ENCODE measurements at regions not wholly inside any gene's neighbourhood (a gene's known extent, or its start where the extent isn't known, plus 50 kb on each side); places are given as distances from the start of the nearest gene placed in this dataset.
A peak's percentile ranks its signal among the peaks of the same experiment; 100 is the strongest.

GRCh38 chr21:15247613-15248012 is 182.8 kb upstream of the NRIP1 start:
- no peaks in the 10 kb centered on the region for H3K27me3 ChIP-seq (ENCODE audit: low read depth, low read length)
- no peak overlapping the region for H3K4me3 ChIP-seq (ENCODE audit: low read depth in 1 of 2, low read length in 2 of 2)
- H3K36me3 ChIP-seq (ENCODE audit: control insufficient read depth in 1 of 2, insufficient read depth in 2 of 2, low read length in 2 of 2), result no peaks in the 10 kb centered on the region
- no peaks in the 10 kb centered on the region for H3K9me3 ChIP-seq (ENCODE audit: control insufficient read depth in 1 of 2, low read length in 2 of 2)
- H3K4me1 ChIP-seq (ENCODE audit: control insufficient read depth in 1 of 2, insufficient read depth in 2 of 2, low read length in 2 of 2), result no peaks in the 10 kb centered on the region
- H3K27ac ChIP-seq (ENCODE audit: low read length), result peak overlapping the region; percentile 53

DNA sequence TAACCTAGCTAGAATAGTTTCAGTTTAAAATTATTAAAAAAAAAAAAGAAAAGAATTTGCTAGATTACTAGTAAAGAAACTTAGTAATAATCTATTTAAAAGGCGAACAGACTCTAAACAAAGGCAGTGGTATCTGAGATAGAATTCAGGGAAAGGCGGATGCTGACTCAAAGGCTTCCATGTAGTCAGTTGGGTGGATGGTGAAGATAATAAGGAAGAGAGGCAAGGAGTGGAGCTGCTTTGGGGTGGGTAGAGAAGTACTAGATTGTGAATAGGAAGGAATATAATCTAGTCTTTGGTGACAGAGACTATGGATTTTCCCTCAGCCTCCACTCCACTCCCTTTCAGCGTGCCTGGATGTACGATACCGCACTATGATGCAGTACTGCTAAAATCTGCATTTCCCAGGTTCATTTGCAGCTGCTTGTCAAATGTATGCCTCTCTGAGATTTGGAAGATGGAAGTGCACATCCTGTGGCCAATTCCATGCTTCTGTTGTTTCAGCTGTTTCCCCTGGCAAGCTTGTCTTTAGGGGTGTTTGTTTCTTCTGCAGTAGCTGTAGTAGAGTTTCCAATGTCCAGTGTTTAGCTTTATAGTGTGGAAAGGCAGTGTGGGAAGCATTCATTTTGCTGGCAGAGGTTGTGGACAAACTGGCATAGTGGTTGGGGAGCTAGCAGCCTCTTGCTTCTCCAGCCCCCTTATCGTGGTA is 184.6 kb upstream of the NRIP1 start:
- Histone ChIP-seq H3K4me1 (ENCODE audit: control insufficient read depth in 1 of 2, insufficient read depth in 2 of 2, low read length in 2 of 2) (no peaks in the 10 kb centered on the region), H3K4me3 (ENCODE audit: low read depth in 1 of 2, low read length in 2 of 2) (no peak overlapping the region), H3K27me3 (ENCODE audit: low read depth, low read length) (no peaks in the 10 kb centered on the region), H3K9me3 (ENCODE audit: control insufficient read depth in 1 of 2, low read length in 2 of 2) (no peaks in the 10 kb centered on the region), H3K36me3 (ENCODE audit: control insufficient read depth in 1 of 2, insufficient read depth in 2 of 2, low read length in 2 of 2) (no peaks in the 10 kb centered on the region), H3K27ac (ENCODE audit: low read length) (no peak overlapping the region)

DNA sequence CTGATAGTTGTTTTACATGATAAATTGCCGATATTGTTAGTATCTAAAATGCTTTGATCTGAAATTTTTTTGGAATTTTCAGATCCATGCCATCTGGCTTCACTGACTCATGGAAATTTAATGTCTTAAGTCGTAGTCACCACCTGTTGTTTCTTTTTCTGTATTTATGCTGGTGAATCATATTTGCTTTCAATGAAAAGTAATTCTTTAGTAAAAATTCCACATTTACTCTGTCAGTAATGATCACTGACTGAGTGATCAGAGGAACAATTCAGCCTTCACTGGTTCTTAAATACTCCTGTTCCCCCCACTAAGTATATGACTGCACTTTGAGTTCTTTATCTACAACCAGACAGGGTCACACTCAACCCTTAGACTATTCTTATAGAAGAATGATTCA is 185.6 kb upstream of the NRIP1 start:
- H3K27me3 ChIP-seq (ENCODE audit: low read depth, low read length), result no peaks in the 10 kb centered on the region
- H3K27ac ChIP-seq (ENCODE audit: low read length), result no peak overlapping the region
- H3K4me3 ChIP-seq (ENCODE audit: low read depth in 1 of 2, low read length in 2 of 2), result no peak overlapping the region
- H3K4me1 ChIP-seq (ENCODE audit: control insufficient read depth in 1 of 2, insufficient read depth in 2 of 2, low read length in 2 of 2), result no peaks in the 10 kb centered on the region
- no peaks in the 10 kb centered on the region for H3K9me3 ChIP-seq (ENCODE audit: control insufficient read depth in 1 of 2, low read length in 2 of 2)
- H3K36me3 ChIP-seq (ENCODE audit: control insufficient read depth in 1 of 2, insufficient read depth in 2 of 2, low read length in 2 of 2), result no peaks in the 10 kb centered on the region

DNA sequence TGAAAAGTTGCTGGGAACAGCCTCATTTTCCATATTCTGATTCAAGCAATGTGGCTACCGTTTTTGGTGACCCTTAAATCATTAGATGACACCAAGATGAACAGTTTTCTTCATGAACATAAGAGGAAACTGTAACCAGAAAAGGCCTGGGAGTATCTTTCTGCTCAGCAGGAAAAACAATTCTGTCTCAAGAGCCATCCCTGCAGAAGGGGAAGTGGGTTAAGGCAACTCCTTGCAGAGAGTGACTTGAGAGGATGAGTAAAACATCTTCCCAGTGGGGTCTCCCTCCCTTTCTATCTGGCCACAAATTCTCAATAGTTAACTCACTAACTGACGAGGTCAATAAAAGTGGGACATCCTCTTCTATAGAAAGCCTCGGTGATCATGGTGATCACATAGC is 187.6 kb upstream of the NRIP1 start:
- Histone ChIP-seq H3K9me3 (ENCODE audit: control insufficient read depth in 1 of 2, low read length in 2 of 2) (no peaks in the 10 kb centered on the region), H3K4me1 (ENCODE audit: control insufficient read depth in 1 of 2, insufficient read depth in 2 of 2, low read length in 2 of 2) (no peaks in the 10 kb centered on the region), H3K36me3 (ENCODE audit: control insufficient read depth in 1 of 2, insufficient read depth in 2 of 2, low read length in 2 of 2) (no peaks in the 10 kb centered on the region)

GRCh38 chr21:15254111-15254510 is 189.3 kb upstream of the NRIP1 start:
- no peak overlapping the region for H3K27ac ChIP-seq (ENCODE audit: low read length)
- no peaks in the 10 kb centered on the region for H3K4me1 ChIP-seq (ENCODE audit: control insufficient read depth in 1 of 2, insufficient read depth in 2 of 2, low read length in 2 of 2)
- H3K36me3 ChIP-seq (ENCODE audit: control insufficient read depth in 1 of 2, insufficient read depth in 2 of 2, low read length in 2 of 2), result no peaks in the 10 kb centered on the region
- no peaks in the 10 kb centered on the region for H3K27me3 ChIP-seq (ENCODE audit: low read depth, low read length)
- no peak overlapping the region for H3K4me3 ChIP-seq (ENCODE audit: low read depth in 1 of 2, low read length in 2 of 2)
- no peaks in the 10 kb centered on the region for H3K9me3 ChIP-seq (ENCODE audit: control insufficient read depth in 1 of 2, low read length in 2 of 2)

More for the DNA sequence above, 187.6 kb upstream of the NRIP1 start:
- Histone ChIP-seq H3K4me3 (ENCODE audit: low read depth in 1 of 2, low read length in 2 of 2) (no peak overlapping the region), H3K27me3 (ENCODE audit: low read depth, low read length) (no peaks in the 10 kb centered on the region), H3K27ac (ENCODE audit: low read length) (no peak overlapping the region)

DNA sequence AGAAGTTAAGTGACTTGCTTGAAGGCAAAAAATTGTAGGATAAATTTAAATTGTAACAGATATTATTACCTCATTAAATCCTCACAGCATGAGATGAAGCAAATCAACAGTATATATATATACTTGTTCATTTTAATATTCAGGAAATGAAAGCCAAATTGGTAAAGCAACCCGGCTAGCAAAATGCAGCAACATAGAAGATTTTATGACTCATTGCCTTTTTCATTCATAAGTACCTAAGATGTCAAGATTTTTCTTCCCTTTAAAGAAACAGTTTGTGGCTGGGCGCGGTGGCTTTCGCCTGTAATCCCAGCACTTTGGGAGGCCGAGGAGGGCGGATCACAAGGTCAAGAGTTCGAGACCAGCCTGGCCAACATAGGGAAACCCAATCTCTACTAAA is 190.5 kb upstream of the NRIP1 start:
- Histone ChIP-seq H3K4me3 (ENCODE audit: low read depth in 1 of 2, low read length in 2 of 2) (no peak overlapping the region), H3K36me3 (ENCODE audit: control insufficient read depth in 1 of 2, insufficient read depth in 2 of 2, low read length in 2 of 2) (no peaks in the 10 kb centered on the region), H3K27me3 (ENCODE audit: low read depth, low read length) (no peaks in the 10 kb centered on the region), H3K9me3 (ENCODE audit: control insufficient read depth in 1 of 2, low read length in 2 of 2) (no peaks in the 10 kb centered on the region), H3K4me1 (ENCODE audit: control insufficient read depth in 1 of 2, insufficient read depth in 2 of 2, low read length in 2 of 2) (no peaks in the 10 kb centered on the region), H3K27ac (ENCODE audit: low read length) (no peak overlapping the region)

- no peaks in the 10 kb centered on the region for H3K4me1 ChIP-seq (ENCODE audit: control insufficient read depth in 1 of 2, insufficient read depth in 2 of 2, low read length in 2 of 2)
- H3K27ac ChIP-seq (ENCODE audit: low read length), result no peak overlapping the region
- H3K9me3 ChIP-seq (ENCODE audit: control insufficient read depth in 1 of 2, low read length in 2 of 2), result no peaks in the 10 kb centered on the region
- no peaks in the 10 kb centered on the region for H3K27me3 ChIP-seq (ENCODE audit: low read depth, low read length)
- no peak overlapping the region for H3K4me3 ChIP-seq (ENCODE audit: low read depth in 1 of 2, low read length in 2 of 2)
- H3K36me3 ChIP-seq (ENCODE audit: control insufficient read depth in 1 of 2, insufficient read depth in 2 of 2, low read length in 2 of 2), result no peaks in the 10 kb centered on the region
Measured at GRCh38 chr21:15255763-15256162, 191.0 kb upstream of the NRIP1 start.

DNA sequence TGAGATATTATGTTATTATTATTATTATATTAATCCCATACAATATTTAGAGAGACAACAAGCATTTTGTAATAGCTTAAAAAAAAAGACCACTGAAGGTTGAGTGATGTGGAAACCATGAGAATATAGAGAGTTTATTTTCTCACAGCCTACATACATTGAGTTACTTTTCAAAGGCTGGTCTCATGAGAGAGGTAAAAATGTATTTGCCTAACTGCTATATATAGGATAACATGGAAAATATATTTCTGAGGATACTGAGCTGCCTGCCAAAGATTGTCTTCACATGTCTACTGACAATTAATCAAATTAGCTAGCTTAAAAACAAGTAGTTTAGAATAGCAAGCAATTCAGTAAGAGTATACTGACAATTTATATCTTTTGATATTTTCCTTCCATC is 192.2 kb upstream of the NRIP1 start:
- H3K4me3 ChIP-seq (ENCODE audit: low read depth in 1 of 2, low read length in 2 of 2), result no peak overlapping the region
- no peaks in the 10 kb centered on the region for H3K36me3 ChIP-seq (ENCODE audit: control insufficient read depth in 1 of 2, insufficient read depth in 2 of 2, low read length in 2 of 2)
- H3K27ac ChIP-seq (ENCODE audit: low read length), result no peak overlapping the region
- H3K9me3 ChIP-seq (ENCODE audit: control insufficient read depth in 1 of 2, low read length in 2 of 2), result no peaks in the 10 kb centered on the region
- no peaks in the 10 kb centered on the region for H3K4me1 ChIP-seq (ENCODE audit: control insufficient read depth in 1 of 2, insufficient read depth in 2 of 2, low read length in 2 of 2)
- H3K27me3 ChIP-seq (ENCODE audit: low read depth, low read length), result no peaks in the 10 kb centered on the region

- Histone ChIP-seq H3K9me3 (ENCODE audit: control insufficient read depth in 1 of 2, low read length in 2 of 2) (no peaks in the 10 kb centered on the region), H3K4me1 (ENCODE audit: control insufficient read depth in 1 of 2, insufficient read depth in 2 of 2, low read length in 2 of 2) (no peaks in the 10 kb centered on the region), H3K27ac (ENCODE audit: low read length) (no peak overlapping the region)
Measured at GRCh38 chr21:15257646-15258045, 192.8 kb upstream of the NRIP1 start.

DNA sequence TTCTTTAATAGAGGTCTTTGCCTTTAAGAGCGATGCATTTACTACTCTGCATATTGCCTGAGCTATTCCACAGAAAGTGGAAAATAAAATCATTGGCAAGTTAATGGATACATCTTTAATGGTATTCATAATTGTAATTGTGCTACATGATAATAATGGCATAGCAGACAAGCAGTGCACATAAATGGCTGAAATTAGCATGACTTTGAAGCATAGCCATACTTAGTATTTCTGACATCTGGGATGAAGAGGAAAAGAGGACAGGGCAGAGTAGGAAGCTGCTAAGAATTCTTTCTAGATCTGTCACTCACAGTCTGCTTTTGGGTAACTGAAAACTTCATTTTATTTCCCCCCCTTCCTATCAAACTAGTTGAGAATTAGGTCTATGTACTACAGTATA is 195.0 kb upstream of the NRIP1 start:
- no peak overlapping the region for H3K27ac ChIP-seq (ENCODE audit: low read length)
- H3K36me3 ChIP-seq (ENCODE audit: control insufficient read depth in 1 of 2, insufficient read depth in 2 of 2, low read length in 2 of 2), result no peaks in the 10 kb centered on the region
- no peaks in the 10 kb centered on the region for H3K27me3 ChIP-seq (ENCODE audit: low read depth, low read length)
- no peaks in the 10 kb centered on the region for H3K9me3 ChIP-seq (ENCODE audit: control insufficient read depth in 1 of 2, low read length in 2 of 2)
- no peak overlapping the region for H3K4me3 ChIP-seq (ENCODE audit: low read depth in 1 of 2, low read length in 2 of 2)
- no peaks in the 10 kb centered on the region for H3K4me1 ChIP-seq (ENCODE audit: control insufficient read depth in 1 of 2, insufficient read depth in 2 of 2, low read length in 2 of 2)

More at GRCh38 chr21:15257646-15258045, 192.8 kb upstream of the NRIP1 start:
- H3K36me3 ChIP-seq (ENCODE audit: control insufficient read depth in 1 of 2, insufficient read depth in 2 of 2, low read length in 2 of 2), result no peaks in the 10 kb centered on the region
- no peak overlapping the region for H3K4me3 ChIP-seq (ENCODE audit: low read depth in 1 of 2, low read length in 2 of 2)
- H3K27me3 ChIP-seq (ENCODE audit: low read depth, low read length), result no peaks in the 10 kb centered on the region

DNA sequence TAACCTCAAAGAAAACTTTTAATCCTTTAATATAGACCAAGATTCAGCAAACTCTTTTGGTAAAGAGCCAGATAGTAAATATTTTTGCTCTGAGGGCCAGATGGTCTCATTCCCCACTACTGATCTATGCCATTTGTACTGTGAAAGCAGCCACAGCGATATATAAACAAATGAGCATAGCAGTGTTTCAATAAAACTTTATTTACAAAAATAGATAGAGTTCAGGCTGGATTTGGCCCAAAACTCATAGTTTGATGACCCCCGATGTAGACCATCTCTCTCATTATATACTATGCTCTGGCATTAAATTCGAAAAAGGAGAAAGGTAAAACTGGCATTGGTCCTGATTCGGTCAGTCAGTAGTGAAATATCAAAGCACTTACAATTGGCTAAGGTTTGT is 195.8 kb upstream of the NRIP1 start:
- Histone ChIP-seq H3K4me1 (ENCODE audit: control insufficient read depth in 1 of 2, insufficient read depth in 2 of 2, low read length in 2 of 2) (no peaks in the 10 kb centered on the region), H3K27ac (ENCODE audit: low read length) (no peak overlapping the region), H3K36me3 (ENCODE audit: control insufficient read depth in 1 of 2, insufficient read depth in 2 of 2, low read length in 2 of 2) (no peaks in the 10 kb centered on the region), H3K27me3 (ENCODE audit: low read depth, low read length) (no peaks in the 10 kb centered on the region), H3K9me3 (ENCODE audit: control insufficient read depth in 1 of 2, low read length in 2 of 2) (no peaks in the 10 kb centered on the region), H3K4me3 (ENCODE audit: low read depth in 1 of 2, low read length in 2 of 2) (no peak overlapping the region)

DNA sequence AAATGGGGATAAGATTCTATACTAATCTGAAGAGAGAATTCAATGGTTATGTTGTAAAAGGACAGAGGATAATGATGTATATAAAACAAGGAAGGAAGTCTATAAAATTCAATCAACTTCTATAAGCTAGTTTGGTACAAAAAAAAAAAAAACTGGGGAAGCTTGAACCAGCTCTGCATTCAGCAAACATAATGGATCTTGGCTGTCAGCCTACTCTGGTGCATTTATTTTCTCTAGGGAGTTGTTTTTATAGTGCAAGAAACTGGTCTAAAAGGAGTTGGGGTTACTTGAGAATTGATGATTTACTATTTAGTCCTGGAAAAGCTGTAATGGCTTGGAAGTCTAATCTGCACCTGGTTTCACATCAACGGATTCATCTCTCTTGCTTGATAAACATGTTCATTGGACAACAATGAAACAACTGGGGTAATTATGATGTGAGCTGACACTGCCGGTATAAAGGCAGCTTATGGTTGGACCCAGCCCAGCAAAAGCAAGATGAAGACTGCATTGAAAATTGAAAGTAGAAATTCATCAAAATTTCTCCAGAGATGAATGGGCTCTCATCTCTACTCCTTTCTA is 199.4 kb upstream of the NRIP1 start:
- no peaks in the 10 kb centered on the region for H3K36me3 ChIP-seq (ENCODE audit: control insufficient read depth in 1 of 2, insufficient read depth in 2 of 2, low read length in 2 of 2)
- no peak overlapping the region for H3K4me3 ChIP-seq (ENCODE audit: low read depth in 1 of 2, low read length in 2 of 2)
- no peaks in the 10 kb centered on the region for H3K27me3 ChIP-seq (ENCODE audit: low read depth, low read length)

More for the DNA sequence above, 199.4 kb upstream of the NRIP1 start:
- no peak overlapping the region for H3K27ac ChIP-seq (ENCODE audit: low read length)
- no peaks in the 10 kb centered on the region for H3K4me1 ChIP-seq (ENCODE audit: control insufficient read depth in 1 of 2, insufficient read depth in 2 of 2, low read length in 2 of 2)
- H3K9me3 ChIP-seq (ENCODE audit: control insufficient read depth in 1 of 2, low read length in 2 of 2), result no peaks in the 10 kb centered on the region

Data from muscle layer of duodenum (tissue), 2 donors.